ENCODE measurements at regions not wholly inside any gene's neighbourhood (a gene's known extent, or its start where the extent isn't known, plus 50 kb on each side); places are given as distances from the start of the nearest gene placed in this dataset.

- Mint-ChIP-seq H3K4me3 (no peak overlapping the region), H3K9me3 (peaks cover 0 to 11% (median 5%) of the 10 kb centered on the region in 7 donors), H3K27ac (no peak overlapping the region), H3K27me3 (ENCODE audit: low read depth in 3 of 3) (no peaks in the 10 kb centered on the region), H3K4me1 (no peaks in the 10 kb centered on the region), H3K36me3 (no peaks in the 10 kb centered on the region)
- Histone ChIP-seq H3K9ac (ENCODE audit: insufficient read depth, low read length, poor library complexity, severe bottlenecking) (no peak overlapping the region), H4K20me1 (ENCODE audit: insufficient read depth, low read length) (no peaks in the 10 kb centered on the region), H3K9me3 (replicated peaks in 1 of 2; ENCODE audit: control insufficient read depth in 1 of 2, insufficient read depth in 1 of 2, low read length in 2 of 2) (no peaks in the 10 kb centered on the region), H3K4me3 (replicated peaks in 1 of 3; ENCODE audit: low read depth in 2 of 3, low read length in 3 of 3) (no peak overlapping the region), H3K27ac (ENCODE audit: low read depth in 1 of 2, low read length in 2 of 2) (no peak overlapping the region), H3K4me1 (ENCODE audit: control insufficient read depth in 1 of 2, insufficient read depth in 2 of 2, low read length in 2 of 2) (no peaks in the 10 kb centered on the region), H2AFZ (ENCODE audit: insufficient read depth, low read depth, low read length, poor library complexity, severe bottlenecking) (no peak overlapping the region), H3K36me3 (replicated peaks in 1 of 2; ENCODE audit: control insufficient read depth in 1 of 2, insufficient read depth in 2 of 2, low read length in 2 of 2) (no peaks in the 10 kb centered on the region), H3K4me2 (replicated peaks; ENCODE audit: extremely low read depth, low read length, poor library complexity, severe bottlenecking) (no peak overlapping the region), H3K27me3 (ENCODE audit: control insufficient read depth in 2 of 2, insufficient read depth in 2 of 2, low read length in 2 of 2) (no peaks in the 10 kb centered on the region), H3K79me2 (ENCODE audit: insufficient read depth, low read length) (no peaks in the 10 kb centered on the region)
- no peak for DNase-seq
- intact Hi-C loops (cut with micrococcal nuclease), result no loop called here
- TF ChIP-seq CTCF (IDR thresholded peaks at IDR 0.05), result no peak
- 83% methylated on average over 1 of the region's 2 CpGs for WGBS (ENCODE audit: insufficient coverage)
Measured at GRCh38 chr9:82404196-82404870, 415.8 kb downstream of the SPATA31D1 start.

- 100% methylated on average over 2 of the region's 4 CpGs for WGBS (ENCODE audit: insufficient coverage)
- intact Hi-C loops (cut with micrococcal nuclease), result no loop called here
- no peaks in the 10 kb centered on the region for H3K36me3 ChIP-seq (replicated peaks in 1 of 2; ENCODE audit: control insufficient read depth in 1 of 2, insufficient read depth in 2 of 2, low read length in 2 of 2)
- Mint-ChIP-seq H3K36me3 (no peaks in the 10 kb centered on the region), H3K27me3 (ENCODE audit: low read depth in 3 of 3) (no peaks in the 10 kb centered on the region), H3K4me1 (no peaks in the 10 kb centered on the region), H3K9me3 (peaks cover 0 to 11% (median 5%) of the 10 kb centered on the region in 7 donors), H3K27ac (no peak overlapping the region), H3K4me3 (no peak overlapping the region)
- no peaks in the 10 kb centered on the region for H3K4me1 ChIP-seq (ENCODE audit: control insufficient read depth in 1 of 2, insufficient read depth in 2 of 2, low read length in 2 of 2)
- H3K4me3 ChIP-seq (replicated peaks in 1 of 3; ENCODE audit: low read depth in 2 of 3, low read length in 3 of 3), result no peak overlapping the region
- H3K27me3 ChIP-seq (ENCODE audit: control insufficient read depth in 2 of 2, insufficient read depth in 2 of 2, low read length in 2 of 2), result no peaks in the 10 kb centered on the region
- H3K4me2 ChIP-seq (replicated peaks; ENCODE audit: extremely low read depth, low read length, poor library complexity, severe bottlenecking), result no peak overlapping the region
- H3K27ac ChIP-seq (ENCODE audit: low read depth in 1 of 2, low read length in 2 of 2), result no peak overlapping the region
- H3K9ac ChIP-seq (ENCODE audit: insufficient read depth, low read length, poor library complexity, severe bottlenecking), result no peak overlapping the region
- no peak for TF ChIP-seq CTCF (IDR thresholded peaks at IDR 0.05)
- no peak for DNase-seq
- H3K9me3 ChIP-seq (replicated peaks in 1 of 2; ENCODE audit: control insufficient read depth in 1 of 2, insufficient read depth in 1 of 2, low read length in 2 of 2), result no peaks in the 10 kb centered on the region
- H2AFZ ChIP-seq (ENCODE audit: insufficient read depth, low read depth, low read length, poor library complexity, severe bottlenecking), result no peak overlapping the region
- no peaks in the 10 kb centered on the region for H4K20me1 ChIP-seq (ENCODE audit: insufficient read depth, low read length)
- H3K79me2 ChIP-seq (ENCODE audit: insufficient read depth, low read length), result no peaks in the 10 kb centered on the region
Measured at GRCh38 chr9:82404881-82405280, 416.3 kb downstream of the SPATA31D1 start.

Measured in CD14-positive monocyte (primary cell).